Sigmoid colon (tissue), 6 donors: ENCODE measurements at regions not wholly inside any gene's neighbourhood (a gene's known extent, or its start where the extent isn't known, plus 50 kb on each side); places are given as distances from the start of the nearest gene placed in this dataset.

ENCODE experiments used
- DNase-seq: peaks from one replicate; pipeline ENCODE4 v3.0.0-alpha.2; 2019
- H3K27ac ChIP-seq, 4 donors: fragments of 200-600 bp; sonication (generic); one replicate each; pipeline ENCODE4 v1.5.1; 2016 to 2019; ENCODE audit warnings: mild to moderate bottlenecking in 1 of 4
- H3K27me3 ChIP-seq, 3 donors: fragments of 200-600 bp; sonication (generic); one replicate each; pipeline ENCODE4 v1.5.1; 2019; ENCODE audit warnings: mild to moderate bottlenecking in 1 of 3
- H3K36me3 ChIP-seq, 4 donors: fragments of 200-600 bp; sonication (generic); one replicate each; pipeline ENCODE4 v1.5.1; 2016 to 2019
- H3K4me1 ChIP-seq, 4 donors: fragments of 200-600 bp; sonication (generic); one replicate each; pipeline ENCODE4 v1.5.1; 2017 to 2019
- H3K4me3 ChIP-seq, 4 donors: fragments of 200-600 bp; sonication (generic); one replicate each; pipeline ENCODE4 v1.5.1; 2017 to 2019; ENCODE audit warnings: mild to moderate bottlenecking in 2 of 4, moderate library complexity in 1 of 4
- H3K9me3 ChIP-seq, 4 donors: fragments of 200-600 bp in 3 of 4; sonication (generic) in 3 of 4; one replicate each; pipeline versions ENCODE4 v1.5.1 to v1.6.1; 2013 to 2019
- CTCF ChIP-seq, 4 experiments: fragments of 450-650 bp in 3 of 4; fragments of 200-600 bp in 1 of 4; IDR thresholded peaks; one replicate each; pipeline ENCODE4 v1.5.1; 2016 to 2019; ENCODE audit warnings: antibody characterized with exemption in 4 of 4, mild to moderate bottlenecking in 3 of 4, moderate library complexity in 2 of 4
- EP300 ChIP-seq, 4 donors: sonication (generic); formaldehyde crosslinking; IDR thresholded peaks; one replicate each; pipeline ENCODE4 v1.6.1; 2017; ENCODE audit warnings: antibody characterized with exemption in 4 of 4
- POLR2A ChIP-seq, 2 donors: fragments of 450-650 bp; IDR thresholded peaks; one replicate each; pipeline ENCODE4 v1.6.1; 2016; ENCODE audit warnings: antibody characterized with exemption in 2 of 2, mild to moderate bottlenecking in 2 of 2, moderate library complexity in 2 of 2
- POLR2AphosphoS5 ChIP-seq, 4 donors: sonication (generic); formaldehyde crosslinking; IDR thresholded peaks; one replicate each; pipeline ENCODE4 v1.6.1; 2017; ENCODE audit warnings: antibody characterized with exemption in 4 of 4
- WGBS, 2 donors: extraction: QIAGEN DNeasy Blood & Tissue Kit; methylation state at CpG; one replicate each; pipeline ENCODE4 v1.1.7; 2013; 5-methylcytosine and 5-hydroxymethylcytosine counted together
- intact Hi-C: fragments of 100-400 bp; cut with DNase I; formaldehyde crosslinking; loops from one replicate; pipeline ENCODE4 v1.15.1; 2023
- donor health status: healthy with polysubstance abuse.
- donor health status: healthy.

- Histone ChIP-seq H3K9me3 (no peaks in the 10 kb centered on the region), H3K36me3 (no peaks in the 10 kb centered on the region), H3K27me3 (no peaks in the 10 kb centered on the region), H3K27ac (no peak overlapping the region), H3K4me3 (no peak overlapping the region), H3K4me1 (no peaks in the 10 kb centered on the region)
- intact Hi-C loops = no loop called here
- DNase-seq = no peak
- no peak for TF ChIP-seq EP300 (IDR thresholded peaks at IDR 0.05)
- no peak for TF ChIP-seq CTCF (IDR thresholded peaks at IDR 0.05)
- TF ChIP-seq POLR2A (IDR thresholded peaks at IDR 0.05) = no peak
- TF ChIP-seq POLR2AphosphoS5 (IDR thresholded peaks at IDR 0.05) = no peak
- 74 to 77% methylated on average over 2 of the region's 2 CpGs for WGBS, 2 donors
These were observed 343.8 kb upstream of the CHD1 start for GRCh38 chr5:99272576-99272975.

- Histone ChIP-seq H3K4me3 (no peak overlapping the region), H3K36me3 (no peaks in the 10 kb centered on the region), H3K9me3 (no peaks in the 10 kb centered on the region), H3K4me1 (no peaks in the 10 kb centered on the region), H3K27ac (no peak overlapping the region), H3K27me3 (no peaks in the 10 kb centered on the region)
- TF ChIP-seq CTCF (IDR thresholded peaks at IDR 0.05) = no peak
- TF ChIP-seq POLR2A (IDR thresholded peaks at IDR 0.05) = no peak
- TF ChIP-seq POLR2AphosphoS5 (IDR thresholded peaks at IDR 0.05) = no peak
- no peak for TF ChIP-seq EP300 (IDR thresholded peaks at IDR 0.05)
- intact Hi-C loops = no loop called here
- DNase-seq = no peak
- 58 to 68% methylated on average over 2 of the region's 2 CpGs for WGBS, 2 donors
These were observed 330.0 kb upstream of the CHD1 start for GRCh38 chr5:99258819-99259218.

GRCh38 chr5:99248066-99248465 lies 319.3 kb upstream of the CHD1 start:
- TF ChIP-seq POLR2AphosphoS5 (IDR thresholded peaks at IDR 0.05) (no peak), POLR2A (IDR thresholded peaks at IDR 0.05) (no peak), CTCF (IDR thresholded peaks at IDR 0.05) (no peak), EP300 (IDR thresholded peaks at IDR 0.05) (no peak)

GRCh38 chr5:99247346-99247745 lies 318.5 kb upstream of the CHD1 start:
- H3K9me3 ChIP-seq = no peaks in the 10 kb centered on the region

More at GRCh38 chr5:99248066-99248465, 319.3 kb upstream of the CHD1 start:
- Histone ChIP-seq H3K27me3 (no peaks in the 10 kb centered on the region), H3K9me3 (no peaks in the 10 kb centered on the region), H3K27ac (no peak overlapping the region), H3K36me3 (no peaks in the 10 kb centered on the region), H3K4me1 (no peaks in the 10 kb centered on the region), H3K4me3 (no peak overlapping the region)
- intact Hi-C loops = no loop called here
- DNase-seq = no peak
- 41 to 58% methylated on average over 2 of the region's 2 CpGs for WGBS, 2 donors

More at GRCh38 chr5:99247346-99247745, 318.5 kb upstream of the CHD1 start:
- H3K36me3 ChIP-seq = no peaks in the 10 kb centered on the region
- no peak overlapping the region for H3K27ac ChIP-seq
- no peaks in the 10 kb centered on the region for H3K27me3 ChIP-seq
- 75 to 82% methylated on average over 4 of the region's 4 CpGs for WGBS, 2 donors
- no peak overlapping the region for H3K4me3 ChIP-seq
- TF ChIP-seq EP300 (IDR thresholded peaks at IDR 0.05) = no peak
- TF ChIP-seq POLR2A (IDR thresholded peaks at IDR 0.05) = no peak
- no peak for TF ChIP-seq POLR2AphosphoS5 (IDR thresholded peaks at IDR 0.05)
- no peak for TF ChIP-seq CTCF (IDR thresholded peaks at IDR 0.05)
- no peaks in the 10 kb centered on the region for H3K4me1 ChIP-seq
- DNase-seq = no peak
- intact Hi-C loops = no loop called here
